GM12874 (cell line): ENCODE measurements at regions not wholly inside any gene's neighbourhood (a gene's known extent, or its start where the extent isn't known, plus 50 kb on each side); places are given as distances from the start of the nearest gene placed in this dataset.

Experiments
- CTCF ChIP-seq: IDR thresholded peaks from 2 replicates; pipeline ENCODE4 v1.5.1; 2011; ENCODE audit warnings: low read depth, mild to moderate bottlenecking, control low read depth, low read length, moderate library complexity; ENCODE audit not compliant: insufficient read depth

GRCh38 chr2:175253871-175254270 is 72.4 kb upstream of the ATP5MC3 start:
- TF ChIP-seq CTCF: no peak

GRCh38 chr2:175251425-175252041 is 70.0 kb upstream of the ATP5MC3 start:
- TF ChIP-seq CTCF: peak; percentile 49

GRCh38 chr2:175247159-175247558 is 65.6 kb upstream of the ATP5MC3 start:
- no peak for TF ChIP-seq CTCF

GRCh38 chr2:175244697-175245096 is 63.2 kb upstream of the ATP5MC3 start:
- no peak for TF ChIP-seq CTCF

GRCh38 chr2:175241691-175242090 is 60.2 kb upstream of the ATP5MC3 start:
- no peak for TF ChIP-seq CTCF

- no peak for TF ChIP-seq CTCF
Measured at GRCh38 chr2:175236930-175237329, 55.4 kb upstream of the ATP5MC3 start.

GRCh38 chr2:175234650-175235049 is 53.1 kb upstream of the ATP5MC3 start:
- no peak for TF ChIP-seq CTCF
